H1 (cell line): ENCODE measurements at regions not wholly inside any gene's neighbourhood (a gene's known extent, or its start where the extent isn't known, plus 50 kb on each side); places are given as distances from the start of the nearest gene placed in this dataset.

Source experiments
- BCL11A ChIP-seq, 2 experiments: IDR thresholded peaks; one replicate each; pipeline ENCODE4 v1.6.1; 2011; ENCODE audit warnings: low read depth in 2 of 2, low read length in 2 of 2, mild to moderate bottlenecking in 2 of 2
- TF ChIP-seq, protein P1 (sequence below): fragments of 300-600 bp; sonication (generic); IDR thresholded peaks from 2 replicates; pipeline ENCODE4 v1.7.1; 2012; ENCODE audit warnings: low read length, moderate library complexity, mild to moderate bottlenecking, inconsistent platforms; ENCODE audit not compliant: insufficient replicate concordance

DNA sequence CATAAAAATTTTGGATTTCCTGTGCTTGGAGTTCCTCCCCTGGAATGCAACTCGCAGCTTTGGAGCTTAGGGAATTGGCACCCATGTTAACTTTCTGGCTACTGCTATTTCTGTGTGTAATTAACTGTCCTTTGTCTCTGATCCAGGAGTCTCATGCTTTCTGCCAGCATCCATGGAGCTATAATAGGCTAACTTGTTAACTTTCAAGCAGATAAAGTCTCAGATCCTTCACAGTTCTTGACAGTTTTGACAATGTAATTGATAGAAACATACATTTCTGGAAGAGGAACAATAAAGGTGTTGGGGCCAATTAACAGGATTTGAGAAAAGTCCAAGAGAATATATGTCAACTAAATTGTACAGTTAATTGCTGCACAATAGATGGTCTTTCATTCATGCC lies 290.2 kb upstream of the PRDM9 start (continued):
- TF ChIP-seq, protein P1, sequence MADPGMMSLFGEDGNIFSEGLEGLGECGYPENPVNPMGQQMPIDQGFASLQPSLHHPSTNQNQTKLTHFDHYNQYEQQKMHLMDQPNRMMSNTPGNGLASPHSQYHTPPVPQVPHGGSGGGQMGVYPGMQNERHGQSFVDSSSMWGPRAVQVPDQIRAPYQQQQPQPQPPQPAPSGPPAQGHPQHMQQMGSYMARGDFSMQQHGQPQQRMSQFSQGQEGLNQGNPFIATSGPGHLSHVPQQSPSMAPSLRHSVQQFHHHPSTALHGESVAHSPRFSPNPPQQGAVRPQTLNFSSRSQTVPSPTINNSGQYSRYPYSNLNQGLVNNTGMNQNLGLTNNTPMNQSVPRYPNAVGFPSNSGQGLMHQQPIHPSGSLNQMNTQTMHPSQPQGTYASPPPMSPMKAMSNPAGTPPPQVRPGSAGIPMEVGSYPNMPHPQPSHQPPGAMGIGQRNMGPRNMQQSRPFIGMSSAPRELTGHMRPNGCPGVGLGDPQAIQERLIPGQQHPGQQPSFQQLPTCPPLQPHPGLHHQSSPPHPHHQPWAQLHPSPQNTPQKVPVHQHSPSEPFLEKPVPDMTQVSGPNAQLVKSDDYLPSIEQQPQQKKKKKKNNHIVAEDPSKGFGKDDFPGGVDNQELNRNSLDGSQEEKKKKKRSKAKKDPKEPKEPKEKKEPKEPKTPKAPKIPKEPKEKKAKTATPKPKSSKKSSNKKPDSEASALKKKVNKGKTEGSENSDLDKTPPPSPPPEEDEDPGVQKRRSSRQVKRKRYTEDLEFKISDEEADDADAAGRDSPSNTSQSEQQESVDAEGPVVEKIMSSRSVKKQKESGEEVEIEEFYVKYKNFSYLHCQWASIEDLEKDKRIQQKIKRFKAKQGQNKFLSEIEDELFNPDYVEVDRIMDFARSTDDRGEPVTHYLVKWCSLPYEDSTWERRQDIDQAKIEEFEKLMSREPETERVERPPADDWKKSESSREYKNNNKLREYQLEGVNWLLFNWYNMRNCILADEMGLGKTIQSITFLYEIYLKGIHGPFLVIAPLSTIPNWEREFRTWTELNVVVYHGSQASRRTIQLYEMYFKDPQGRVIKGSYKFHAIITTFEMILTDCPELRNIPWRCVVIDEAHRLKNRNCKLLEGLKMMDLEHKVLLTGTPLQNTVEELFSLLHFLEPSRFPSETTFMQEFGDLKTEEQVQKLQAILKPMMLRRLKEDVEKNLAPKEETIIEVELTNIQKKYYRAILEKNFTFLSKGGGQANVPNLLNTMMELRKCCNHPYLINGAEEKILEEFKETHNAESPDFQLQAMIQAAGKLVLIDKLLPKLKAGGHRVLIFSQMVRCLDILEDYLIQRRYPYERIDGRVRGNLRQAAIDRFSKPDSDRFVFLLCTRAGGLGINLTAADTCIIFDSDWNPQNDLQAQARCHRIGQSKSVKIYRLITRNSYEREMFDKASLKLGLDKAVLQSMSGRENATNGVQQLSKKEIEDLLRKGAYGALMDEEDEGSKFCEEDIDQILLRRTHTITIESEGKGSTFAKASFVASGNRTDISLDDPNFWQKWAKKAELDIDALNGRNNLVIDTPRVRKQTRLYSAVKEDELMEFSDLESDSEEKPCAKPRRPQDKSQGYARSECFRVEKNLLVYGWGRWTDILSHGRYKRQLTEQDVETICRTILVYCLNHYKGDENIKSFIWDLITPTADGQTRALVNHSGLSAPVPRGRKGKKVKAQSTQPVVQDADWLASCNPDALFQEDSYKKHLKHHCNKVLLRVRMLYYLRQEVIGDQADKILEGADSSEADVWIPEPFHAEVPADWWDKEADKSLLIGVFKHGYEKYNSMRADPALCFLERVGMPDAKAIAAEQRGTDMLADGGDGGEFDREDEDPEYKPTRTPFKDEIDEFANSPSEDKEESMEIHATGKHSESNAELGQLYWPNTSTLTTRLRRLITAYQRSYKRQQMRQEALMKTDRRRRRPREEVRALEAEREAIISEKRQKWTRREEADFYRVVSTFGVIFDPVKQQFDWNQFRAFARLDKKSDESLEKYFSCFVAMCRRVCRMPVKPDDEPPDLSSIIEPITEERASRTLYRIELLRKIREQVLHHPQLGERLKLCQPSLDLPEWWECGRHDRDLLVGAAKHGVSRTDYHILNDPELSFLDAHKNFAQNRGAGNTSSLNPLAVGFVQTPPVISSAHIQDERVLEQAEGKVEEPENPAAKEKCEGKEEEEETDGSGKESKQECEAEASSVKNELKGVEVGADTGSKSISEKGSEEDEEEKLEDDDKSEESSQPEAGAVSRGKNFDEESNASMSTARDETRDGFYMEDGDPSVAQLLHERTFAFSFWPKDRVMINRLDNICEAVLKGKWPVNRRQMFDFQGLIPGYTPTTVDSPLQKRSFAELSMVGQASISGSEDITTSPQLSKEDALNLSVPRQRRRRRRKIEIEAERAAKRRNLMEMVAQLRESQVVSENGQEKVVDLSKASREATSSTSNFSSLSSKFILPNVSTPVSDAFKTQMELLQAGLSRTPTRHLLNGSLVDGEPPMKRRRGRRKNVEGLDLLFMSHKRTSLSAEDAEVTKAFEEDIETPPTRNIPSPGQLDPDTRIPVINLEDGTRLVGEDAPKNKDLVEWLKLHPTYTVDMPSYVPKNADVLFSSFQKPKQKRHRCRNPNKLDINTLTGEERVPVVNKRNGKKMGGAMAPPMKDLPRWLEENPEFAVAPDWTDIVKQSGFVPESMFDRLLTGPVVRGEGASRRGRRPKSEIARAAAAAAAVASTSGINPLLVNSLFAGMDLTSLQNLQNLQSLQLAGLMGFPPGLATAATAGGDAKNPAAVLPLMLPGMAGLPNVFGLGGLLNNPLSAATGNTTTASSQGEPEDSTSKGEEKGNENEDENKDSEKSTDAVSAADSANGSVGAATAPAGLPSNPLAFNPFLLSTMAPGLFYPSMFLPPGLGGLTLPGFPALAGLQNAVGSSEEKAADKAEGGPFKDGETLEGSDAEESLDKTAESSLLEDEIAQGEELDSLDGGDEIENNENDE = no peak
- no peak for TF ChIP-seq BCL11A (IDR thresholded peaks at IDR 0.05; ENCODE audit: low read depth in 2 of 2, low read length in 2 of 2)
